ENCODE measurements at regions not wholly inside any gene's neighbourhood (a gene's known extent, or its start where the extent isn't known, plus 50 kb on each side); places are given as distances from the start of the nearest gene placed in this dataset.

DNA sequence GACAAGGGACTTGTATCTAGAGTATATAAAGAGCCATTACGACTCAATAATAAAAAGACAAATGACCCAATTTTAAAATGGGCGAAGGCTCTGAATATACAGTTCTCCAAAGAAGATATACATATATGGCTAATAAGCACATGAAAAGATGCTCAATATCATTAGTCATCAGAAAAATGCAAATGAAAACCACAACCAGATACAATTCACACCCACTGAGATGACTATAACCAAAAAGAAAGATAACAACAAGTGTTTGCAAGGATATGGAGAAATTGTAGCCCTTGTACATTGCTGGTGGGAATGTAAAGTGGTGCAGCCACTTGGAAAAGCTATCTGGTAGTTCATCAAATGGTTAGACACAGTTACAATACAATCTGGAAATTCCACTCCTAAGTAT is 96.3 kb downstream of the TRIM29 start:
- TF ChIP-seq, protein P1, sequence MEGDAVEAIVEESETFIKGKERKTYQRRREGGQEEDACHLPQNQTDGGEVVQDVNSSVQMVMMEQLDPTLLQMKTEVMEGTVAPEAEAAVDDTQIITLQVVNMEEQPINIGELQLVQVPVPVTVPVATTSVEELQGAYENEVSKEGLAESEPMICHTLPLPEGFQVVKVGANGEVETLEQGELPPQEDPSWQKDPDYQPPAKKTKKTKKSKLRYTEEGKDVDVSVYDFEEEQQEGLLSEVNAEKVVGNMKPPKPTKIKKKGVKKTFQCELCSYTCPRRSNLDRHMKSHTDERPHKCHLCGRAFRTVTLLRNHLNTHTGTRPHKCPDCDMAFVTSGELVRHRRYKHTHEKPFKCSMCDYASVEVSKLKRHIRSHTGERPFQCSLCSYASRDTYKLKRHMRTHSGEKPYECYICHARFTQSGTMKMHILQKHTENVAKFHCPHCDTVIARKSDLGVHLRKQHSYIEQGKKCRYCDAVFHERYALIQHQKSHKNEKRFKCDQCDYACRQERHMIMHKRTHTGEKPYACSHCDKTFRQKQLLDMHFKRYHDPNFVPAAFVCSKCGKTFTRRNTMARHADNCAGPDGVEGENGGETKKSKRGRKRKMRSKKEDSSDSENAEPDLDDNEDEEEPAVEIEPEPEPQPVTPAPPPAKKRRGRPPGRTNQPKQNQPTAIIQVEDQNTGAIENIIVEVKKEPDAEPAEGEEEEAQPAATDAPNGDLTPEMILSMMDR (IDR thresholded peaks at IDR 0.05; ENCODE audit: low read depth, low read length): no peak
- no peak for TF ChIP-seq EZH2phosphoT487 (IDR thresholded peaks at IDR 0.05; ENCODE audit: low read depth)
